H9 (cell line): ENCODE measurements at regions not wholly inside any gene's neighbourhood (a gene's known extent, or its start where the extent isn't known, plus 50 kb on each side); places are given as distances from the start of the nearest gene placed in this dataset.

ENCODE experiments used
- DNase-seq: peaks from one replicate; pipeline ENCODE4 v3.0.0-alpha.2; 2017
- H2AFZ ChIP-seq: one replicate; pipeline ENCODE4 v1.6.1; 2013; ENCODE audit warnings: mild to moderate bottlenecking, low read length, control low read depth, moderate library complexity
- H2AK5ac ChIP-seq: 2 replicates; pipeline ENCODE4 v1.6.1; 2013; ENCODE audit warnings: low read length, control low read depth, mixed read lengths; ENCODE audit not compliant: insufficient read length
- H2BK120ac ChIP-seq: one replicate; pipeline ENCODE4 v1.6.1; 2013; ENCODE audit warnings: low read depth, mild to moderate bottlenecking, low read length, control low read depth, inconsistent platforms; ENCODE audit not compliant: poor library complexity, severe bottlenecking
- H2BK12ac ChIP-seq: 2 replicates; pipeline ENCODE4 v1.6.1; 2013; ENCODE audit warnings: low read length, control low read depth, mixed read lengths, low read depth; ENCODE audit not compliant: insufficient read length
- H2BK15ac ChIP-seq: 2 replicates; pipeline ENCODE4 v1.6.1; 2013; ENCODE audit warnings: low read depth, low read length, control low read depth
- H2BK20ac ChIP-seq: one replicate; pipeline ENCODE4 v1.6.1; 2013; ENCODE audit warnings: low read depth, mild to moderate bottlenecking, low read length, control low read depth, inconsistent platforms; ENCODE audit not compliant: poor library complexity, severe bottlenecking
- H2BK5ac ChIP-seq: 2 replicates; pipeline ENCODE4 v1.6.1; 2013; ENCODE audit warnings: low read length, control low read depth, mixed read lengths; ENCODE audit not compliant: insufficient read length
- H3K14ac ChIP-seq: 2 replicates; pipeline ENCODE4 v1.6.1; 2013; ENCODE audit warnings: low read length, control low read depth; ENCODE audit not compliant: insufficient read depth
- H3K18ac ChIP-seq: 2 replicates; pipeline ENCODE4 v1.6.1; 2013; ENCODE audit warnings: low read depth, mild to moderate bottlenecking, mixed read lengths, low read length, control low read depth; ENCODE audit not compliant: insufficient read length
- H3K23ac ChIP-seq: 2 replicates; pipeline ENCODE4 v1.6.1; 2013; ENCODE audit warnings: low read length, control low read depth, mixed read lengths, low read depth; ENCODE audit not compliant: insufficient read length
- H3K23me2 ChIP-seq: 2 replicates; pipeline ENCODE4 v1.6.1; 2013; ENCODE audit warnings: low read depth, mild to moderate bottlenecking, mixed read lengths, low read length, control low read depth; ENCODE audit not compliant: insufficient read length, poor library complexity, severe bottlenecking
- H3K27ac ChIP-seq: 2 replicates; pipeline ENCODE4 v1.5.1; 2013; ENCODE audit warnings: low read length, control low read depth, mixed read lengths, low read depth; ENCODE audit not compliant: insufficient read length
- H3K27me3 ChIP-seq: 2 replicates; pipeline ENCODE4 v1.6.1; 2013; ENCODE audit warnings: low read length, control low read depth, inconsistent platforms; ENCODE audit not compliant: insufficient read depth
- H3K4ac ChIP-seq: 2 replicates; pipeline ENCODE4 v1.6.1; 2013; ENCODE audit warnings: low read depth, mild to moderate bottlenecking, control low read depth, inconsistent platforms, low read length, moderate library complexity
- H3K4me1 ChIP-seq: 2 replicates; pipeline ENCODE4 v1.6.1; 2013; ENCODE audit warnings: low read length, control low read depth, inconsistent platforms; ENCODE audit not compliant: insufficient read depth
- H3K4me2 ChIP-seq: 2 replicates; pipeline ENCODE4 v1.6.1; 2013; ENCODE audit warnings: low read length, control low read depth, mixed read lengths; ENCODE audit not compliant: insufficient read length, insufficient read depth
- H3K56ac ChIP-seq: 2 replicates; pipeline ENCODE4 v1.6.1; 2013; ENCODE audit warnings: low read depth, mild to moderate bottlenecking, mixed read lengths, low read length, control low read depth; ENCODE audit not compliant: insufficient read length
- H3K79me1 ChIP-seq: 2 replicates; pipeline ENCODE4 v1.6.1; 2013; ENCODE audit warnings: low read depth, mild to moderate bottlenecking, moderate library complexity, low read length, control low read depth, inconsistent platforms; ENCODE audit not compliant: insufficient read depth, poor library complexity, severe bottlenecking
- H3K79me2 ChIP-seq: 2 replicates; pipeline ENCODE4 v1.6.1; 2013; ENCODE audit warnings: low read length, control low read depth, inconsistent platforms; ENCODE audit not compliant: insufficient read depth
- H3K9ac ChIP-seq: 2 replicates; pipeline ENCODE4 v1.6.1; 2013; ENCODE audit warnings: low read length, control low read depth, mixed read lengths; ENCODE audit not compliant: insufficient read length; ENCODE audit errors: extremely low read depth
- H3K9me3 ChIP-seq: one replicate; pipeline ENCODE4 v1.6.1; 2013; ENCODE audit warnings: low read depth, low read length, inconsistent platforms; ENCODE audit not compliant: control insufficient read depth
- H3T11ph ChIP-seq: one replicate; pipeline ENCODE4 v1.6.1; 2013; ENCODE audit warnings: mild to moderate bottlenecking, low read length, control low read depth, inconsistent platforms
- H4K20me1 ChIP-seq: one replicate; pipeline ENCODE4 v1.6.1; 2013; ENCODE audit not compliant: control insufficient read depth, insufficient read length, insufficient read depth
- H4K5ac ChIP-seq: 2 replicates; pipeline ENCODE4 v1.6.1; 2013; ENCODE audit warnings: low read depth, mild to moderate bottlenecking, mixed read lengths, low read length, control low read depth; ENCODE audit not compliant: insufficient read length
- H4K8ac ChIP-seq: replicated peaks from 2 replicates; pipeline ENCODE4 v1.6.1; 2013; ENCODE audit warnings: low read length, control low read depth, mixed read lengths, low read depth; ENCODE audit not compliant: insufficient read length
- H4K91ac ChIP-seq: 2 replicates; pipeline ENCODE4 v1.6.1; 2013; ENCODE audit warnings: low read depth, mild to moderate bottlenecking, moderate library complexity, mixed read lengths, low read length, control low read depth; ENCODE audit not compliant: insufficient read length
- H3K27ac Mint-ChIP-seq, 3 experiments: 2 replicates in 2 of 3; 3 replicates in 1 of 3; pipeline ENCODE4 v1.8.0; 2020 to 2021; ENCODE audit warnings: mixed read lengths in 3 of 3, mild to moderate bottlenecking in 1 of 3, moderate library complexity in 1 of 3
- H3K27me3 Mint-ChIP-seq: 2 replicates; pipeline ENCODE4 v1.8.0; 2021; ENCODE audit warnings: low read depth, mild to moderate bottlenecking, moderate library complexity, mixed read lengths
- H3K36me3 Mint-ChIP-seq, 3 experiments: 2 replicates in 2 of 3; 3 replicates in 1 of 3; pipeline ENCODE4 v1.8.0; 2020 to 2021; ENCODE audit warnings: low read depth in 3 of 3, mixed read lengths in 3 of 3; ENCODE audit not compliant: insufficient read depth in 1 of 3
- H3K4me1 Mint-ChIP-seq, 2 experiments: 2 replicates each; pipeline ENCODE4 v1.8.0; 2020; ENCODE audit warnings: mixed read lengths in 2 of 2
- H3K4me3 Mint-ChIP-seq, 2 experiments: 2 replicates in 1 of 2; 3 replicates in 1 of 2; pipeline ENCODE4 v1.8.0; 2020 to 2021; ENCODE audit warnings: mild to moderate bottlenecking in 2 of 2, mixed read lengths in 2 of 2, moderate library complexity in 1 of 2
- H3K9me3 Mint-ChIP-seq, 2 experiments: 2 replicates in 1 of 2; 3 replicates in 1 of 2; pipeline ENCODE4 v1.8.0; 2020; ENCODE audit warnings: mild to moderate bottlenecking in 2 of 2, mixed read lengths in 2 of 2, moderate library complexity in 1 of 2
- WGBS: extraction: QIAGEN DNeasy Blood & Tissue Kit; methylation state at CpG from one replicate; pipeline ENCODE4 v1.1.7; 2013; ENCODE audit warnings: missing lambda C conversion rate, low lambda C conversion rate, mixed read lengths; ENCODE audit not compliant: insufficient read length; ENCODE audit errors: extremely low coverage; 5-methylcytosine and 5-hydroxymethylcytosine counted together
- TF ChIP-seq, protein P1 (sequence below): fragments of 200-600 bp; sonication (generic); conservative IDR thresholded peaks from 3 replicates; pipeline ENCODE4 v1.8.0; 2021; ENCODE audit warnings: antibody characterized with exemption, mild to moderate bottlenecking

DNA sequence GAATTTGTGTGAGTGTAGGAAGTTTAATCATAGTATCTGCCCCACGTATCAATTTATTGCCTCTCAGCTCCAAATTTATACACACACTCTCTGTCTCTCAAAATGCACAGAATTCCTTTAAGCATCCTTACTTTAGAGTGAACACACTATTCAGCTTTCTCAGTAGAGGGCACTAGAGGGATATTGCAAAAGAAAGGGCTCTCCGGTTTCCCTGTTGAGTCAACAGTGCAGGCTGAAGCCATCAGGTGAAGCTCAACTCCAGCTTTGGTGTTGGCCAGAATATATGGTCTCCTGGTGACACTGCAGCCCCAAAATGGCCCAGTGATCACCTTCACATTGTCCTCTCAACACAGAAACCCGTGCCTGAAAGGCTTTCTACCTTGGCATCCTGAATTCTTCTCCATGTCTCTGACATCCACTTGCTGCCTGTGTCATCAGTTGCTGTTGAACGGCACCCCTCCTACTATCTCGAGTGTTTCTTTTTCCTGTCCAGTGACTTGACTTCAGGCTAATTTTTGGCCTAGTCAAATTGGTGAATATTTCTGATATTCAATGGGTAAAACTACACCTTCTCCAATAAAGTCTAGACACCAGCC, 670.5 kb downstream of the GABRG1 start:
- H3K4me1 Mint-ChIP-seq = no peaks in the 10 kb centered on the region
- Histone ChIP-seq H3K9ac (no peak overlapping the region), H3K23ac (no peak overlapping the region), H3K56ac (no peak overlapping the region), H4K91ac (no peak overlapping the region), H3K4me1 (no peaks in the 10 kb centered on the region), H3K9me3 (no peaks in the 10 kb centered on the region), H3T11ph (no peak overlapping the region), H3K79me2 (no peaks in the 10 kb centered on the region), H3K23me2 (no peaks in the 10 kb centered on the region), H3K18ac (no peak overlapping the region), H3K14ac (no peak overlapping the region), H3K4me2 (no peak overlapping the region), H3K4ac (no peak overlapping the region), H3K27me3 (no peaks in the 10 kb centered on the region), H2BK15ac (no peak overlapping the region), H2BK120ac (no peak overlapping the region), H2BK12ac (no peak overlapping the region), H4K5ac (no peak overlapping the region), H2AK5ac (no peak overlapping the region), H3K27ac (no peak overlapping the region), H3K79me1 (no peaks in the 10 kb centered on the region), H4K20me1 (no peaks in the 10 kb centered on the region), H2BK5ac (no peak overlapping the region), H2AFZ (no peak overlapping the region), H2BK20ac (no peak overlapping the region), H4K8ac (no peak overlapping the region)
- no peak overlapping the region for H3K27ac Mint-ChIP-seq
- peaks cover 3 to 7% of the 10 kb centered on the region in 2 experiments; a peak in 4 of 5 replicates for H3K9me3 Mint-ChIP-seq
- TF ChIP-seq, protein P1, sequence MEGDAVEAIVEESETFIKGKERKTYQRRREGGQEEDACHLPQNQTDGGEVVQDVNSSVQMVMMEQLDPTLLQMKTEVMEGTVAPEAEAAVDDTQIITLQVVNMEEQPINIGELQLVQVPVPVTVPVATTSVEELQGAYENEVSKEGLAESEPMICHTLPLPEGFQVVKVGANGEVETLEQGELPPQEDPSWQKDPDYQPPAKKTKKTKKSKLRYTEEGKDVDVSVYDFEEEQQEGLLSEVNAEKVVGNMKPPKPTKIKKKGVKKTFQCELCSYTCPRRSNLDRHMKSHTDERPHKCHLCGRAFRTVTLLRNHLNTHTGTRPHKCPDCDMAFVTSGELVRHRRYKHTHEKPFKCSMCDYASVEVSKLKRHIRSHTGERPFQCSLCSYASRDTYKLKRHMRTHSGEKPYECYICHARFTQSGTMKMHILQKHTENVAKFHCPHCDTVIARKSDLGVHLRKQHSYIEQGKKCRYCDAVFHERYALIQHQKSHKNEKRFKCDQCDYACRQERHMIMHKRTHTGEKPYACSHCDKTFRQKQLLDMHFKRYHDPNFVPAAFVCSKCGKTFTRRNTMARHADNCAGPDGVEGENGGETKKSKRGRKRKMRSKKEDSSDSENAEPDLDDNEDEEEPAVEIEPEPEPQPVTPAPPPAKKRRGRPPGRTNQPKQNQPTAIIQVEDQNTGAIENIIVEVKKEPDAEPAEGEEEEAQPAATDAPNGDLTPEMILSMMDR = peak; percentile 74
- no CpG with 5 or more reads among the region's 5 CpGs for WGBS
- peaks cover 0 to 6% (median 0%) of the 10 kb centered on the region in 3 experiments; a peak in 2 of 7 replicates for H3K36me3 Mint-ChIP-seq
- no peak for DNase-seq
- H3K4me3 Mint-ChIP-seq = no peak overlapping the region
- H3K27me3 Mint-ChIP-seq = no peaks in the 10 kb centered on the region; the same call in 1 of the 2 replicates
